GM19025 (cell line): ENCODE measurements at regions not wholly inside any gene's neighbourhood (a gene's known extent, or its start where the extent isn't known, plus 50 kb on each side); places are given as distances from the start of the nearest gene placed in this dataset.
"Not testable (repeated sequence)": the region's sequence is repeated elsewhere in the genome, so short reads cannot be mapped to it uniquely, and the experiment has no call there.

Source experiments
- ATAC-seq: cut with Tn5 transposase; IDR thresholded peaks from one replicate; pipeline ENCODE4 v1.9.1; 2021; ENCODE audit warnings: mild to moderate bottlenecking, low read depth, moderate library complexity; ENCODE audit not compliant: unreplicated experiment

DNA sequence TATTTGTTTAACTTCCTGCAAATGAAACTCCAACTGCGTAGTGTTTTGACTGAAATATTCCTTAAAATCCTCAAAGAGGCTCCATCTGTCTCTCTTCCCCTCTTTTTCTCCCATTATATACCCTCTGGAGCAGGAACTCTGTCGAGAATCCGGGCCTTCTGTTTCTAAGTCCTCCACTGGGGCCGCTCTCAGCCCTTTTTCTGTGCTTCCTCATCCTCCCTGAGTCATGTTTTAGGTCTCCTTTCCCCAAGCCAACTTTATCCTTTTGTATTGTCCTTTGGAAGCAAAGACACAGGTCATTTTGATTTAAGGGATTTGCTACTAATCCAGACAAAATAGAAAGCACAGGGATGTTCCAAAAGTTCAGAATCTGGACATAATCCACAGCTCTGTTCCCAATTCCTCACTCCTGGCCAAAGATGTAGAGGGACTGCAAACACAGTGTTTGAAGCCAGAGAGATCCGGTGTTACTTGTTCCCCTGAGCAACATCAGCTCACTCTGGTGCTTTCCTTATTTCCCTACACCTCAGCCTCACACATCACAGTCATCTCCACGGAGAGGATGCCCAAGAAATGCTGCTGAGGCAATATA is 131.0 kb upstream of the KLF3 start:
- ATAC-seq = no peak

DNA sequence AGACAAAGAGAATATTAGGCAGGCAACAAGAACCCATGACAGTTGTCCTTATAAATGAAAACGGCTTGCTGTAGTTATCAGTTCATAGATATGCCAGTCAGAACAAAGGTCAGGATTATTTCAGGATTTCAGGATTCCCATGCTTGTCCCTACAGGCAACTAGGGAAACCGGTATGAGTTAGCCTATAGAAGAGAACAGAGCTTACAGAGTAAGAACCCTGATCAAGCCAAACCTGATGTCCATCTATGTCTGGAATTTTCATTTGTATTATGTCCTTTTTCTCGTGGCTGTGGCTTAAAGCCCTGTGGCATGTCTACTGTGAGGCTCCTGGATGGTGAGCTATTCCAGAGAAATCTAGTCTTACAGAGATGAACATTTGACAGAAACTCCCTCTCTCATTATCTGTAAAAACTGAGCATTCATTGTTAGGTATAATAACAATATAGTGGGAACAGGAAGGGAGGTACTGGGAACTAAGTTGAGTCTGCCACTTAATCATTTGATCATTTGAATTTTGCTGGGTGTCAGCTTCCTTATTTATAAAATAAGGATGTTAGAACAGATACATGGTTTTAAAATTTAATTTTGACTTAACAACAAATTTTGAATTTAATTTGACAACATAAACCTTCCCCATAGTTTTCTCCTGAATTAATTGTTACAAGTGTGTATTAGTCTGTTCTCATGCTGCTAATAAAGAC is 129.5 kb upstream of the KLF3 start:
- no peak for ATAC-seq

DNA sequence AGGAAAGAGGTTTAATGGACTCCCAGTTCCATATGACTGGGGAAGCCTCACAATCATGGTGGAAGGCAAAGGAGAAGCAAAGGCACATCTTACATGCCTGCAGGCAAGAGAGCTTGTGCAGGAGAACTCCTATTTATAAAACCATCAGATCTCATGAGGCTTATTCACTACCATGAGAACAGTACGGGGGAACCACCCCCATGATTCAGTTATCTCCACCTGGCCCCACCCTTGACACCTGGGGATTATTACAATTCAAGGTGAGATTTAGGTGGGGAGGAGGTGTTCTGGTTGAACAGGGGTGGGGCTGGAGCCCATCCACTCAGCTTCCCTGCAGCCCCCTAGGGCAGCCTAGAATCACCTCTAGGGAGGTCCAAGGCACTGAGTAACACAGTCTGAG is 128.9 kb upstream of the KLF3 start:
- ATAC-seq = not testable (repeated sequence)

DNA sequence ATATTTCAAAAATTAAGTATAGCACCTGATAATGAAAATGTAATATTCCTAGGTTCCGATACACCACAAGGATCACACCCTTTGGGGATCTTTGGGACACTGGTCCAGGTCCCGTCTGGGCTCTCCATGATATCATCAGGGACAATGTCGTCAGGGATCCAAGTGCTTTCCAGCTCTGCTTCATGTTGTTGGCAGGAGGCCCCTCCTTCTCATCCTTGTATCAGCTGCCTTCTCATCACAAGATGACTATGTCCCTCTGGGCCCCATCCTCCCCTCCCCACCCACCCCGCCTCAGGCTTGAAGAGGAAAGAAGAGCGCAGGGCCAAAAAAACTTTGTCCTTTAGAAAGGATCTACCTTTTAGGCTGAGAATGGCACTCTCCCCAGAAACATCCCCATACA is 128.3 kb upstream of the KLF3 start:
- no peak for ATAC-seq

DNA sequence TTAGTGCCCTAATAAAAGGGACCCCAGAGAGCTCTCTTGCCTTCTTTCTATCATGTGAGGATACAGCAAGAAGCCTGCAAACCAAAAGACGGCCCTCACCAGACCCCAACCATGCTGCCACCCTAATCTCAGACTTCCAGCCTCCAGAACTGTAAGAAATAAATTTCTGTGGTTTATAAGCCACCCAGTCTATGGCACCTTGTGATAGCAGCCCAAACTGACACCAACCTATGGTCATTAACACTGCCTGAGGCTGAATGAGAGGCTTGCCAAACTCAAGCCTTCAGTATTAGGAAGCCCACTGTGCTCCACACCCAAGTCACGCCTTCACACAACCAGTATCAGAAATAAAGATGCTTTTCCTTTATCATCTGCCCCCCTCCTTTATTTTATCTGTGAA is 127.3 kb upstream of the KLF3 start:
- no peak for ATAC-seq

DNA sequence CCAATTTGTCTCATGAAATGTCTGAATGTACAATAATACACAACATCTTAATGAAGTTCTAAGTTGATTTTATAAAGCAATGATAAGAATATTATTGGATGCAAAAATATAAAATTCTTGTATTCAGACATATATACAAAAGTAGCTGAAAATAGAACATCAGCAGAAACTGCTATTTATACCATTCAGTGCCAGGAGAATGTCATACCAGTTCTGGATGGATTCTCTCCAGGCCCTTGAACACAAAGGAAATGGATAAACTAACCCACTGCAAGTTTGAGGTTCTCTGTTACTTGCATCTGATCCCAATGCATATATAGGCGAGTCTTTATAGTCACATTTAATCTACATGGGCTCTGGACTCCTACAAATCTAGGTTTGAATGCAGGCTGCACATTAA is 126.3 kb upstream of the KLF3 start:
- ATAC-seq = no peak

DNA sequence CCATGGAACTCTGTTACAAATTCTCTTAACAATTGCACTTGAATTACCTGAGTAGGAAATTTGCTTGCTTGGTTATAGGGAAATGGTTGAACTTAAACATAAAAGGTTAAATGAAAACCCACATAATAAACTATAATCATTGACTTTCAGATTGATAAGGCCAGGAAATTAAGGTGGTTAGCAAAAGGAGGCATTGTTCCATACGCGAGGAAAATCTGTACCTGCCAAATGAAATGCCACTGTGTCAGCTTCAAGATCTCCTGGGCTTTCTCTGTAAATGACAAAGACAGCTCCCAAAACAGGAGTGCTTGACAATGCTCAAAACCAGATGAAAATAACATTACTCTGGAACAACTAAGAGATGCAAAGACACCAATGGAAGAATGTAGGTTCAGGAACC is 125.5 kb upstream of the KLF3 start:
- ATAC-seq = no peak

DNA sequence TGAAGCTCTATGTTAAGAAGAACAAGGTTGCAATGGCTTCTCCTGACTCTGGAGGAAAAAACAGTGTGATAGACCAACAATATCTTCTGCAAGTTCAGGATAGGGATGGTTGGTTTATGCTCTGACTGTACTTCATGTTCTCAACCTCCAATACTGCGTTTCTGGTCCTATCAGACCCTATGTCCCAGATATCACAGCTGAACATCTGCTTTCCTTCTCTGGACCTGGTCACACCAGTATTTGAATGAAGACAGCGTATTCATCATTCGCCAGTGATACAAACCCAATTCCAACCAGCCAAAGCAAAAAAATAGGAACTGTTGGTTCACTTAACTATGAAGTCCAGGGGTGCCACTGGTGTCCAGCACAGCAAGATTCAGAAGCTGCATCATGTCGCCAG is 124.5 kb upstream of the KLF3 start:
- ATAC-seq = no peak

DNA sequence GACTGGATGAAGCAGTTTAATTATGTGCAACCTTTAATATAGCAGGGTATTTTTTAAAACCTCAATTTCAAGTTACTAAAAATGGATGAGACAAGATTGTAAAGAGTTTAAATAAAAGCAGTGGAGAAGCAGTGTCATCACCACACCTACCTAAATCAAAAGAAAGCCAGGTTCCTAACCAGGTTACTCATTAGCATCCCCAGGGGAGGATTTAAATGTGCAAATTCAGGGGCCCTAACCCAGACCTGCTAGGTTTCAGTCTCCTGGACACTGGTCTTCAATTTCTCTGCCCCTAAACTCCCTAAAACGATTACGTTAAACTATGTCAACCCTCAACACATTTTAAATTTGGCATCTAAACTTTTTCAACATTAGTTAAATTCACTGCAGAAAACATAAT is 116.9 kb upstream of the KLF3 start:
- no peak for ATAC-seq

DNA sequence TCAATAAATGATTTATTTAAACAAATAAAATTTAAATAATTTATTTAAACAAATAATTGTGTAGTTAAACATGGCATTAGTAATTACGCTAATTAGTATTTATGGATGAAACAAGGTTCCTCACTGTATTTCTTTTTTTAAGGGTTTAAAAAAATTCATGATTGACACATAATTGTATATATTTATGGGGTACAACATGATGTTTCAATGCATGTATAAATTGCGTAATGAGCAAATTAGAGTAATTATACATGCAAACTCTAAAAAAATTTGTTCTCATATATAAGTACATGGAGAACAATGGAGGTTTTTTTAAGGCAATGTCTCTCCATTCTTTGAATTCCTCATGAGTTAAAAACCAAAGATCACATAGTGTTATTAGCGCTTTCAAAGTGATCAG is 115.7 kb upstream of the KLF3 start:
- no peak for ATAC-seq

DNA sequence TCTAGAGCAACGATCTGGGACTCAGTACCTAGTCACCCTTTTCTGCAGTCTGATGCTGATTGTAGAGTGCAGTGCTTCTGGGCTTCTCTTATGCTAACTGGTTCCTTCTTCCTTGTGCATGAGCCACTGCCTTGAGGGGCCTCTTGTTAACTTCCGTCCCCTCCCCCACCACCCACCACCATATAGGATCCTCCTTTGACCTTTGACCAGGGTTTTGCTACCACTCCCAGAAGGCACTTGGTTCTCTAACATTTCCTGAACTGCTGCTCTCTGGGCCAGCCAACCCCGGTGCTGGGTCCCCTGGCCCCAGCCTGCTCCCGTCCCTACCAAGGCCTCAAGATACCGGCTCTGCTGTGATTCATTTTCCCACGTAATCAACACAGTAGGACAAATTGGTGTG is 104.6 kb upstream of the KLF3 start:
- ATAC-seq = no peak

DNA sequence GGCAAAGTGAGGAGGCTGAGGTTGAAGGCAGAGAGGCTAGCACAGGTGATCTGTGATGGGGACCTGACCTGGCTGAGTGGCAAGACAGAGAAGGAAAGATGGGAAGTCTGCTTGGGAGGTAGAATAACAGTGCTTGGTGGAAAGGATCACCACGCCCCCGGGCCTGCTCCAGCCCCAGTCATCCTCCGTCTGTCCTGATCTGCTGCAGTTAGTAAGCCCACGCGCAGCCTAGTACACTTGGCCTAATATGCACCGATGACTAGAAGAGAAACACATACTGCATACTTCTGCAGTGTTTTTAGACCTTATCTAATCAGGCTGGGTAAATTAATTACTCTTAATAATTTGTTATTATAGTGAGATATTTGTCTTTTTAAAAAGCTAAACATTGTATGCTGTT is 103.7 kb upstream of the KLF3 start:
- ATAC-seq = no peak

DNA sequence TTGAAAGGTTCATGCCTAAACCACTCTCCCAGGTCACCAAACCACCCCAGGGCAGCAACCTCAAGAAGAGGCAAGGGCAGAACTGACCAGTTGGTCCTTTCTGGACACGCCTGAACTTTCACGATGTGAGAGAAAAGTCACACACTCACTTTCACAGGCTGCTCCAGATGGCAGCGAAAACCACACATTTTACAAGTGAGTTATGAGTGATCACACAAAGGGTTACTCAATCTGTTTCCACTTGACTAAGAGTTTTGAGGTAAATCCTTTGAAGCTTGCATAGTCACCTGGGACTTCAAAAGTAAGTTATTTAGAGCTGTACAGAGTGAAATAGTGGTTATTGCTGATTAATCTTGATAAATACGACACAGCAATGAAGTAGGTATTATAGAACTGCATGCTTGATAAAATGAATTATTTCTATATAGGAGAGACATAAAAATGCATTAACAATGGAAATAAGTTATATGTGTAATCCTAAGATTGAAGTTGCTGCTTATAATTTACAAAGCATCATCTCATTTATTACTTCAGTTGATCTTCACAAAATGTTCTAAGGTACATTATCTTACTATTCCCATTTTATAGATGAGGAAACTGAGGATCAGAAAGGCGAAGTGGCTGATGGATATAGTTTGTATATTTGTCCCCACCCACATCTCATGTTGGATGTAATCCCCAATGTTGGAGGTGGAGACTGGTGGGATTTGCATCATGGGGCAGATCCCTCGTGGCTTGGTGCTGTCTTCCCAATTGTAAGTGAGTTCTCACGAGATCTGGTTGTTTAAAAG is 103.0 kb upstream of the KLF3 start:
- peak; percentile 86 for ATAC-seq

DNA sequence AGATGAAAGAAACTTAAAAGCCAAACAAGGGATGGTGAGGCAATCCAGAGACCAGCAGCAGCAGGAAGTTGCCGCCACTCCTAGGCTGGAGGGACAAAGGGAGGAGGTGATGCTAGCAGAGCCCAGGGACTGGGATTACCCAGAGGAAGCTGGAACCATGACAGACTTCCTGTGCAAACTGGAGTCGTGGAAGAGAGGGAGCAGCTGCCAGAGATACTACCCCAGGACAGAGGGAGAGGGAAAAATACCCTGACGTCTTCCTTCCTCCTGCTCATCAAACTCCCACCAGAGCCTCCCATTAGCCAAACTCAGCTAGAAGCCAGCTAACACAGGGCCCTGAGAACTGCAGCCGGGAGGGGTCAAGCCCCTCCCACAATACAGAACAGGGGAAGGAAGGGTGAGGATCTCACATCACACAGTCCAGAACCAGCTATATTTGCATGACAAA is 101.2 kb upstream of the KLF3 start:
- ATAC-seq = no peak

DNA sequence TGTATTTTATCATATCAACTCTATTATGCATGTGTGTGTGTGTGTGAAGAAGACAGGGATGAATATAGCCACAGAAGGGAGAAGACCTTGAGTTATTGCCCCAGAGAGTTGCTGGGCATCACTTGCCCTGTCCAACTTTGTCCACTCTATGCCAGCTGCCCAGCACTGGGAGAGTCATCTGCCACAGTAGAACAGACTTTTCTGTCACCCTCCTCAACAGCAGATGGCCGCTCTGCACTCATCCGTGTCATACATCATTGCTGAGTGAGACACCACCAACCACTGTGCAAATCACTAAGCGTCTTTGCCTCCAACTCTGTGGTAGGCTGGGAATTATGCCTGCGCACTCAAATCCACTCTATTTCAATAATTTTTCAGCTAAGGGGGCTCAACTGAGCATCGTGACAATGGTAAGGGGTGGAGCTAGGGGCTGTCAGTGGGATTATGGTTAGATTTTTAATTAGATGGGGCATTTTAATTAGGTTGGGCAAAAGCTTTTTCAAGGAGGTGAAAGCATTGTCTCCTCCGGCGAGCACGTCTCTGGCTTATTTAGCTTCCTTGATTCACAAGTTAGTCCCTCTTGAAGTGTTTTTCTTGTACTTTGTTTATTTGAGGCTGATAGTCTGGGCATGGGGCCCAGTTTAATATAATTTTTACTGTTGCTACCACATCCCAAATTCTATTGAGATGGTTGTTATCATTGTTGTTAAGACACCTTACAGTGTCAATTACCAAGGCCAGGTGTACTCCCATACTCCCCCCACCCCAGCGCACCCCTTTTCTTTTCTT is 100.1 kb upstream of the KLF3 start:
- ATAC-seq = no peak

DNA sequence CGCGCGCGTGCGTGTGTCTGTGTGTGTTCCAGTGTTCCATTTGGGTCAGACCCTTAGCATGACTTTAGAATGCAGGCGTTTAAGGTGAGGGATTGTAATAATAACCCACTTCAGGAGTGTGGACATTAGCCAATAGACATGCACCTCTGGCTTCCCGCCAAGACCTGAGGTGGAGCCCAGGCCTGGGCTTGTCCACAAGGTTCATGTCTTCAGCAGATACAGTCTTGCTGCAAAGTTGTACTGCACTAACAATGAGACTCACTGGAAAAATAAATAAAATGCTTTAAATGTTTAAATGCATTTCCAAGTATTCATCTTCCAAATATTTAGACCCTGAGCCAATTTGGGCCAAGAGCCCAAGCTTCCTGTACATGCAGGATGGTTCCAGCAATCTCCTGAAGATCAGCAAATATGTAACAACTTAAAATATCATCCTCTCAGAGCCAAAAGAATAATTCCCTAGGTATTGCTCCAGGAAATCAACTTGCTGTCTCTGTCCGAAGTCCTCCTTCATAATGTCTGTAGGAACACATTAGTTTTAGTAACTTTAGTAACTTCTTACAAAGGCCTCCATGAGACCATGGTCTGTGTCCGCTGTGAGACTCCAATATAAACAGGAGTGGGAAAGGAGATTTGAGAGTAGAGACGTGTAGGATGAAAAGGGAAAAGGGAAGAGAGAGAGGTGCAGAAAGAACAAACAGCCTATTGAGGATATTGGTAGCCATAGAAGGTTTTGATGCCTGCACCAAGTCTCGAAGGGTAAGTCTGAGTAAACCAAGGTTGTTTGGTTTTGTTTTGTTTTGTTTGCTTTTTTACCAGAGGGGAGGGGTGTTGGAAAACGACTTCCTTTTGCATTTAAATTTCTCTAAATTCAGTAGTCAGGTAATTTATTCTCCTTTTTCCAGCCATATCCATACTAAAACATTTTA is 98.5 kb upstream of the KLF3 start:
- no peak for ATAC-seq

DNA sequence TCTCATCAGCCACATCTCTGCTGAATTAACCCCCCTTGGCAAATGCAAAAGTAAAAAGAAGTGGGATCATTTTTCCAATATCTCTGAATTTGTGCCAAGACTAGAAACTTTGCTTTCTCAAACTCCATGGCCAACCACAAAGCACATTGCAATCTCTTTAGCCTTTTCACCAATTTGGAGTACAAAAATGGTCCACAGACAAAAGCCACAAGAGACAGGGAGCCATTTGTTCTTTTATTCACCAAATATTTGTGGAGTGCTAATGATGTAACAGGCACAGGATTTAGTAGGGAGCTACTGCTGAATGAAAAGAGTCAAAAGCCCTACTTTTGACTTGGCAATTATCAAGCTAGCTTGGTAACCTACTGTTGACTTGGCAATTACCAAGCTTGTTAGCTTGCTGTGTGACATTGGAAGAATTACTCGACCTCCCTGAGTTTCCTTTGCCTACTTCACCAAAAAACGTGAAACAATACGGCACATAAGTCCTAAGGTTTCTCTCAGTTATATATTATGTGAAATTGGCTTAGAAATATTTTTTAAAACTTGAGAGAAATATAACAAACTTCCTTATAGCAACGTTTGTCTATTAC is 97.1 kb upstream of the KLF3 start:
- ATAC-seq = no peak

DNA sequence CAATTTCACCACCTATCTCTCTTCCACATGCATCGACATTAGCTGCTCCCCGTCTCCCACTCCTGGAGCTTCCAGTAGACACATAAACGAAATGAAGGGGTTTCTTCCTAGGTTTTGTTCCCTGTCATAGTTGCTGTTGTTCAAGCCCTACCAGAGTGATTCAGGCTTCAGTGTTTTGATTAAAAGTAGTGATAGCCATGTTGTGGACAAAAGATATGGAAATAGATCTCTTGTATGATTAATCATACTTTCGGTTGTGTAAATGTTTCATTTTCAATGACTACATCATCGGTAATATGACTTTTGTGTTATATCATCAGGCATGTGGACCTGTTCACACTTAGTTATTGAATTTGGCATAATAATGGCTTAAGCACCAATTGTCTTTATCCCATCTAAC is 96.5 kb upstream of the KLF3 start:
- no peak for ATAC-seq

DNA sequence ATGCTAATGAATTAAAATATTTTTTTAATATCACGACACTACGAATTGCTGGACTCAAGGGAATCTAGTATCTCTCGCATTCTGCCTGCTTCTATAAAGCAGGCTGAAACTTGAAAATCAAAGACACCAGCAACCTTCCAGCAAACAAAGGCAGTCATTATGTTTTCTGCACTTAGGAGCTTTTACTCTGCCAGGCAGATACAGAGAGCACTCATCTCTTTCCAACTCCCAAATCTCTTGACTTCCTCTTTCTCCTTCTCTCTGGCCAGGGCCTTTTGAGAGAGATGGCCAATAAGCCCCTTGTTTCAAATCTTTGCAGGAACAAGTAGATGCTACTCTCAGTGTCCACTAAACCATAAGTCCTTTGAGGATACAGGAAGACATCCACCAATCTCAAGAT is 95.2 kb upstream of the KLF3 start:
- ATAC-seq = no peak
